Neural crest cell (in vitro differentiated cells): ENCODE measurements at regions not wholly inside any gene's neighbourhood (a gene's known extent, or its start where the extent isn't known, plus 50 kb on each side); places are given as distances from the start of the nearest gene placed in this dataset.
"Not testable (repeated sequence)": the region's sequence is repeated elsewhere in the genome, so short reads cannot be mapped to it uniquely, and the experiment has no call there.

Source experiments
- DNase-seq: peaks from one replicate; pipeline ENCODE4 v3.0.0; 2021; ENCODE audit warnings: low read depth, mixed read lengths, low spot score
- H3K27ac Mint-ChIP-seq: one replicate; pipeline ENCODE4 v1.8.0; 2021; ENCODE audit warnings: mild to moderate bottlenecking, mixed read lengths; ENCODE audit not compliant: unreplicated experiment
- H3K27me3 Mint-ChIP-seq: 2 replicates; pipeline ENCODE4 v1.8.0; 2021; ENCODE audit warnings: low read depth, mild to moderate bottlenecking, mixed read lengths
- H3K36me3 Mint-ChIP-seq: 2 replicates; pipeline ENCODE4 v1.8.0; 2021; ENCODE audit warnings: low read depth, mild to moderate bottlenecking, mixed read lengths
- H3K4me1 Mint-ChIP-seq: 2 replicates; pipeline ENCODE4 v1.8.0; 2021; ENCODE audit warnings: mixed read lengths
- H3K4me3 Mint-ChIP-seq: one replicate; pipeline ENCODE4 v1.8.0; 2021; ENCODE audit warnings: mild to moderate bottlenecking, mixed read lengths
- H3K9me3 Mint-ChIP-seq: 2 replicates; pipeline ENCODE4 v1.8.0; 2021; ENCODE audit warnings: mixed read lengths

- not testable (repeated sequence) for DNase-seq, H3K4me3 Mint-ChIP-seq, H3K4me1 Mint-ChIP-seq, H3K36me3 Mint-ChIP-seq, H3K27me3 Mint-ChIP-seq, H3K9me3 Mint-ChIP-seq
- peak overlapping the region; percentile 62 for H3K27ac Mint-ChIP-seq
Measured at GRCh38 chr1:206297145-206298031, 94.0 kb downstream of the SRGAP2 start.

DNA sequence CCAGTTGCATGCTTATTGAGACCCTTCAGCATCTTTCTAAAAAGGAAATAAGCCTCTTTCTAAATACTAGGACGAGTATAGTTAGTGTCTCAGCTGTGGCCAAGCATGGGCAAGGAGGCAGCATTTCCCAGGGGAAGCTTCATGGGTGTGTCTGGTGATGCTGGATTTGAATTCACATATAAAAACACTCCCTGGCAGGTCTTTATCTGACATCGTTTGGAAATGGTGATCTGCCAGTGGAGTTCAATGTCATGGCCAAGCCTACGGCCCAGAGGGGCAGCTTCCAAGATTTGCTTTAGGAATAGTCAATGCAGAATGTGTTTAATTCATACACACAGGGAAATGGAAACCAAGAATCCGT, 94.7 kb downstream of the SRGAP2 start:
- H3K36me3 Mint-ChIP-seq, H3K27ac Mint-ChIP-seq, H3K9me3 Mint-ChIP-seq, DNase-seq, H3K4me1 Mint-ChIP-seq, H3K27me3 Mint-ChIP-seq, H3K4me3 Mint-ChIP-seq: not testable (repeated sequence)

GRCh38 chr1:206299181-206299791, 95.9 kb downstream of the SRGAP2 start:
- H3K27ac Mint-ChIP-seq, H3K9me3 Mint-ChIP-seq, DNase-seq, H3K4me1 Mint-ChIP-seq, H3K36me3 Mint-ChIP-seq, H3K27me3 Mint-ChIP-seq, H3K4me3 Mint-ChIP-seq: not testable (repeated sequence)

DNA sequence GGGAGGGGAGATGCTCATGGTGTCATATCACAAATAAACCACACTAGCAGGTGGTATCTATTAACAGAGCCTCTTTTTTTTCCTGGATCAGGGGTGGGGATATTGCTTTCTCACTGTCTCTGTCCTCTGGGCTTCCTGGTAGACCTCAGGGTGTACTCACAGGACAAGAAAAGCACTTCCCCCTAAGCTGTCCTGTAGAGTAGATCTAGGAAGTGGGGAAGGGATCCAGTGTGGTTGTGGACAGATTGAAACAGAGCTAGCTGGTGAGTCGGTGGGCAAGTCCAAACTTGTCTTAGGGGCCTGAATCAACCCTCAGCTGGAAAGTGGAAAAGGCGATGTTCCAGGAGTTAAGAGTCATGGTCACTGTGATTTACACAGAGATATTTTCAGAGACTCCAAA, 96.6 kb downstream of the SRGAP2 start:
- not testable (repeated sequence) for H3K9me3 Mint-ChIP-seq, H3K27ac Mint-ChIP-seq, H3K27me3 Mint-ChIP-seq, H3K4me1 Mint-ChIP-seq, H3K36me3 Mint-ChIP-seq, H3K4me3 Mint-ChIP-seq, DNase-seq

DNA sequence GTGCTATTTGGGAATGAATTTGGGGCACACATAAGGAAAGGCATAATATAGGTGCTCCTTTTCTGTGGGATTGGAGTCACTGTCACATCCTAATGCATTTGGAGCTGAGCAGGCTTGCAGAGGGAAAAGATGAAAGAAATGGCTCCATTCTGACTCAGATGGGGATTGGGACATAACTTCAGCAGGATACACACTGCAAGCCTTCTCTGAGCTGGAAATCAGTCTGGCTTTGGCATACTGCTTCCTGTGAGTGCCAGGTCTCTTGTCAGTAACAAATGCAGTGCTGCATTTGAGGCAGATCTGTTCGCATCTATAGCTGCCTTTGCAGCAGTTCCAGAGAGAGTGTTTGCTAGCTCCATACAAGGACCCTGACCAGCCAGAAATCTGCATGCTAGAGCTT, 98.7 kb downstream of the SRGAP2 start:
- not testable (repeated sequence) for DNase-seq, H3K27ac Mint-ChIP-seq, H3K27me3 Mint-ChIP-seq, H3K4me1 Mint-ChIP-seq, H3K4me3 Mint-ChIP-seq, H3K9me3 Mint-ChIP-seq
- peaks cover 13% of the 10 kb centered on the region for H3K36me3 Mint-ChIP-seq

GRCh38 chr1:206307442-206307841, 104.1 kb downstream of the SRGAP2 start:
- H3K4me3 Mint-ChIP-seq = not testable (repeated sequence)
- peaks cover 13% of the 10 kb centered on the region for H3K36me3 Mint-ChIP-seq

DNA sequence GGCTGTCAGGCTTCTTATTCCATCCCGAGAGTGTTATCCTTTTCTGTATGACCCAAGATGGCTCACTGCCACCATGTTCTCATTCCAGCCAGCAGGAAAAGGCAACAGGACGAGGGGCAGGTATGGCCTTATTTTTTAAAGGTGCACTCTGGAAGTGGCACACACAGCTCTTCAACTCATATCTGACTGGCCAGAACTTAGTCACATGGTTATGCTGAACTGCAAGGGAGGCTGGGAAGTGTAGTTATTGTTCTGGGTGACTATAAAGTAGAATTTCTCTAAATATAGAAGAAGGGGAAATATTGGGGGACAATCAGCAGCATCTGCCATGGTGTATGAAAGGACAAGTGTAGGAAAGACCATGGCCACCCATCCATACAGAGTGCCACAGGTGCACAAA, 107.6 kb downstream of the SRGAP2 start:
- H3K4me3 Mint-ChIP-seq, DNase-seq, H3K4me1 Mint-ChIP-seq, H3K9me3 Mint-ChIP-seq, H3K36me3 Mint-ChIP-seq, H3K27me3 Mint-ChIP-seq: not testable (repeated sequence)
- H3K27ac Mint-ChIP-seq = peak overlapping the region; percentile 92

More at GRCh38 chr1:206307442-206307841, 104.1 kb downstream of the SRGAP2 start:
- DNase-seq, H3K27me3 Mint-ChIP-seq, H3K27ac Mint-ChIP-seq, H3K4me1 Mint-ChIP-seq, H3K9me3 Mint-ChIP-seq: not testable (repeated sequence)

DNA sequence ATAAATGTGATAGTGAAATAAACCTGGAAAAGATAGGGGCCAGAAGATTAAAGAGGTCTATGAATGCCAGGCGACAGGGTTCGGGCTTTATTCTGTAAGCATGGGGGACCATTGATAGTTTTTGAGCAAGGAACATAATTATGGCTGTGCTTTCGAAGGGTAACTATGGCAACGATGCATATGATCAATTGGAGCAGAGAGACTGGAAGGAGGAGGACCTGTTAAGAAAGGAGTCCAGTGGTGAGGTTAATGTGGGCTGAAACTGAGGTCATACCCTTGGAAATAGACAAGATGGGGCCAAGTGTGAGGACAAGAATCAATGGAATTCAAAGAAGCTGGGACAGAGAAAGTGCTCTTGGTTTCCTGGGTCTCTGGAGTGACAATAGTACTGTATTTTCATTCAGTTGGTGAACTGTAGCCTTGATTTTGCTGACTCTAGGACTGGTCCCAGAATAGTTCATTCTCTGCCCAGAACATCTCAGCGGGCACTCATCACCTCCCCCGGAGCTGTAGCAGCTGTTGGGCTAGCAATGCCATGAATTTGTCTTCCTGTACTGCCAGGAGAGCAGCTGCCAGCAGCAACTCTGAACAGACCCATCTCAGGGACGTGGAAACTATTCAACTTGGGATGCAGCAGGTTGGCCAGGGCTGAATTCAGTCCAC, 108.4 kb downstream of the SRGAP2 start:
- DNase-seq, H3K4me1 Mint-ChIP-seq, H3K36me3 Mint-ChIP-seq, H3K9me3 Mint-ChIP-seq, H3K27ac Mint-ChIP-seq, H3K27me3 Mint-ChIP-seq, H3K4me3 Mint-ChIP-seq: not testable (repeated sequence)

- not testable (repeated sequence) for H3K9me3 Mint-ChIP-seq, H3K27ac Mint-ChIP-seq, H3K27me3 Mint-ChIP-seq, DNase-seq, H3K4me1 Mint-ChIP-seq, H3K4me3 Mint-ChIP-seq, H3K36me3 Mint-ChIP-seq
Measured at GRCh38 chr1:206312274-206312665, 108.9 kb downstream of the SRGAP2 start.

GRCh38 chr1:206314951-206315636, 111.8 kb downstream of the SRGAP2 start:
- not testable (repeated sequence) for H3K9me3 Mint-ChIP-seq, H3K27ac Mint-ChIP-seq, DNase-seq, H3K4me3 Mint-ChIP-seq, H3K27me3 Mint-ChIP-seq, H3K36me3 Mint-ChIP-seq, H3K4me1 Mint-ChIP-seq

GRCh38 chr1:206316901-206317300, 113.6 kb downstream of the SRGAP2 start:
- H3K9me3 Mint-ChIP-seq, H3K27ac Mint-ChIP-seq, H3K27me3 Mint-ChIP-seq, H3K4me1 Mint-ChIP-seq, DNase-seq, H3K4me3 Mint-ChIP-seq, H3K36me3 Mint-ChIP-seq: not testable (repeated sequence)

GRCh38 chr1:206317878-206318514, 114.7 kb downstream of the SRGAP2 start:
- not testable (repeated sequence) for H3K4me3 Mint-ChIP-seq, H3K4me1 Mint-ChIP-seq, H3K27me3 Mint-ChIP-seq, DNase-seq, H3K9me3 Mint-ChIP-seq, H3K36me3 Mint-ChIP-seq, H3K27ac Mint-ChIP-seq

DNA sequence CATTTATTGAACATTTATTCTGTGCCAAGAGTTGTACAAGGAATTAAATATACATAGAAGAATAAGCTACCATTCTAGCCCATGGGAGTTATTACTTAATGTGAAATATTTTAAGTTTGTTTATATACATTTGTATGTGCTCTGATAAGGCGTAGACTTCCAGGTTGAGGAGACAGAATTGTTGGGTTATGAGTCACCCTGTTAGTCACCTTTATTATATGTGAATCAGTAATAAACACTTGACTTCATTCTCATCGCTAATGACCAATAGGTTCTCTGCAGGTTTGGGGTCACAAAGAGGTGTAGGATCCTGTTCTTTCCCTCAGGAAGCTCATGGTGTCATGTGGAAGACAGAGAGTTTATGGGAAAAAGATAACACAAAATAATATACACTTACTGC, 116.9 kb downstream of the SRGAP2 start:
- not testable (repeated sequence) for H3K4me1 Mint-ChIP-seq, H3K4me3 Mint-ChIP-seq, H3K36me3 Mint-ChIP-seq, H3K27me3 Mint-ChIP-seq, H3K9me3 Mint-ChIP-seq, H3K27ac Mint-ChIP-seq, DNase-seq
